Activated CD4-positive, alpha-beta T cell treated with anti-CD3 and anti-CD28 coated beads for 48 hours (primary cell): ENCODE measurements at regions not wholly inside any gene's neighbourhood (a gene's known extent, or its start where the extent isn't known, plus 50 kb on each side); places are given as distances from the start of the nearest gene placed in this dataset.

Source experiments
- DNase-seq: peaks from one replicate; pipeline ENCODE4 v3.0.0-alpha.2; 2020

- no peak for DNase-seq
These were observed 158.5 kb upstream of the SMAD3 start for GRCh38 chr15:66906668-66907614.

- no peak for DNase-seq
These were observed 157.3 kb upstream of the SMAD3 start for GRCh38 chr15:66907826-66908743.

GRCh38 chr15:66908744-66909095 is 156.7 kb upstream of the SMAD3 start:
- no peak for DNase-seq

- no peak for DNase-seq
These were observed 156.0 kb upstream of the SMAD3 start for GRCh38 chr15:66909381-66909890.

GRCh38 chr15:66911131-66911700 is 154.2 kb upstream of the SMAD3 start:
- DNase-seq = no peak

- DNase-seq = peak; percentile 13
These were observed 153.4 kb upstream of the SMAD3 start for GRCh38 chr15:66912001-66912400.

GRCh38 chr15:66912441-66912840 is 153.0 kb upstream of the SMAD3 start:
- no peak for DNase-seq

GRCh38 chr15:66917904-66918448 is 147.4 kb upstream of the SMAD3 start:
- DNase-seq = no peak

- DNase-seq = no peak
These were observed 146.0 kb upstream of the SMAD3 start for GRCh38 chr15:66919421-66919820.

- DNase-seq = no peak
These were observed 144.0 kb upstream of the SMAD3 start for GRCh38 chr15:66921319-66921915.

GRCh38 chr15:66922608-66923007 is 142.8 kb upstream of the SMAD3 start:
- no peak for DNase-seq

GRCh38 chr15:66923438-66923881 is 141.9 kb upstream of the SMAD3 start:
- DNase-seq = peak; percentile 63

GRCh38 chr15:66924889-66925288 is 140.5 kb upstream of the SMAD3 start:
- DNase-seq = no peak

GRCh38 chr15:66925721-66926120 is 139.7 kb upstream of the SMAD3 start:
- DNase-seq = no peak

GRCh38 chr15:66927201-66928077 is 138.0 kb upstream of the SMAD3 start:
- DNase-seq = no peak

- no peak for DNase-seq
These were observed 137.3 kb upstream of the SMAD3 start for GRCh38 chr15:66928101-66928500.

GRCh38 chr15:66928784-66929183 is 136.6 kb upstream of the SMAD3 start:
- no peak for DNase-seq

- DNase-seq = no peak
These were observed 135.5 kb upstream of the SMAD3 start for GRCh38 chr15:66929843-66930402.

GRCh38 chr15:66931768-66932633 is 133.4 kb upstream of the SMAD3 start:
- no peak for DNase-seq

GRCh38 chr15:66932634-66933024 is 132.8 kb upstream of the SMAD3 start:
- DNase-seq = no peak
